ENCODE measurements at regions not wholly inside any gene's neighbourhood (a gene's known extent, or its start where the extent isn't known, plus 50 kb on each side); places are given as distances from the start of the nearest gene placed in this dataset.

GRCh38 chr2:194395818-194396217 is 1261.2 kb upstream of the SLC39A10 start:
- TF ChIP-seq CTCF (IDR thresholded peaks at IDR 0.05) = no peak
- TF ChIP-seq CDX4 (CRISPR knock-in tag; IDR thresholded peaks at IDR 0.05; ENCODE audit: borderline replicate concordance) = no peak
- TF ChIP-seq ESRRA (CRISPR knock-in tag; IDR thresholded peaks at IDR 0.05; ENCODE audit: borderline replicate concordance) = no peak
- TF ChIP-seq SP1 (CRISPR knock-in tag; conservative IDR thresholded peaks at IDR 0.05) = no peak
- no peak for TF ChIP-seq RELA (CRISPR knock-in tag; IDR thresholded peaks at IDR 0.05; ENCODE audit: borderline replicate concordance)

Data from WTC11 (cell line).